GM19395 (cell line): ENCODE measurements at regions not wholly inside any gene's neighbourhood (a gene's known extent, or its start where the extent isn't known, plus 50 kb on each side); places are given as distances from the start of the nearest gene placed in this dataset.
"Not testable (repeated sequence)": the region's sequence is repeated elsewhere in the genome, so short reads cannot be mapped to it uniquely, and the experiment has no call there.

Source experiments
- ATAC-seq: cut with Tn5 transposase; IDR thresholded peaks from one replicate; pipeline ENCODE4 v1.9.1; 2021; ENCODE audit warnings: mild to moderate bottlenecking, moderate library complexity; ENCODE audit not compliant: unreplicated experiment

GRCh38 chr2:89947208-89947815 lies 1255.8 kb downstream of the RPIA start:
- ATAC-seq = not testable (repeated sequence)

GRCh38 chr2:89948102-89948501 lies 1256.6 kb downstream of the RPIA start:
- peak; percentile 58 for ATAC-seq

DNA sequence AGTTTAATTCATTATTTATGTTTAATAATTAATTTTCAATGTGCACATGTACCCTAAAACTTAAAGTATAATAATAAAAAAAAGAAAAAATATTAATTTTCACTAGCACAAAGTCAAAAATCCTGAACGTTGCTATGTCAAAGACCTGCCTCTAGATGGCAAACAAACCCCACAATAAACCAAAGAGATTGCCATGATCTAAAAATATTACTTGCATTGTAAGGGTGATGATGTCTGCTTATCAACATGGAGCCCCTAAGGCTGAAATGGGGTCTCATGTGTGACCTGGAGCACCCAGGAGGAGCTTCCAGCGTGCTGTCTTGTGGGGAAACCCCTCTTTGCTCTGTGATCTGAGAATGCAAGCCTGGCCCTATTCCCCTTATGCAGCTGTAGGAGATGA lies 1259.3 kb downstream of the RPIA start:
- not testable (repeated sequence) for ATAC-seq

DNA sequence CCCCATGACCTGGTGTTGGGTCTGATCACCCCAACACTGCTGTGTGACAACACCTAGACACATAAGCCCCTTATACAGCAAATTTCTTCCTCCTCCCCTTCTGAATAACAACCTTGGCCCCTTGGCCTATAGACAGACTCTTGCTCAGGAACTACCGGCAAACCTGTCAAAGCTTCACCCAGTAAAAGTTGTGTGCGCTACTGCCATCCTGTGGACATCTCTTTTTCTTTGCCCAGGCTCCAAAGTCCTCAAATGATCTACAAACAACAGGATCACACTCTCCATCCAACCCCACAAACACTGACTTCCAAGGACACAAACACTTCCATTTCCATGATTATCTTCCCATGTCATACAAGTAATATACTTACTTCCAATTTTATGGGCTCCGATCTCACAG lies 1265.8 kb downstream of the RPIA start:
- ATAC-seq = peak; percentile 65

- not testable (repeated sequence) for ATAC-seq
Observed at GRCh38 chr2:89959729-89960378, 1268.4 kb downstream of the RPIA start.

DNA sequence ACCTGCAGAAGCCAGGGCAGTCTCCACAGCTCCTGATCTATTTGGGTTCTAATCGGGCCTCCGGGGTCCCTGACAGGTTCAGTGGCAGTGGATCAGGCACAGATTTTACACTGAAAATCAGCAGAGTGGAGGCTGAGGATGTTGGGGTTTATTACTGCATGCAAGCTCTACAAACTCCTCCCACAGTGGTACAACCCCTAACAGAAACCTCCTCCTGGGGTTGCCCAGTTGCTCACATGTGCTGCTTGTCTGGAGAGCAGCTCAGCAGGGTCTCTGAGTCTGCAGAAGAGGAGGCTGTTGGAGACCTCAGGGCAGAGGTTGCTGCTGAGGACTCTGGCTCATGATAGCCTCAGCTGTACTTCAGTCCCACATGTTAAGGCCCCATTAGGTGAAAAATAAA lies 1269.1 kb downstream of the RPIA start:
- ATAC-seq = not testable (repeated sequence)

GRCh38 chr2:89968567-89968966 lies 1277.1 kb downstream of the RPIA start:
- peak; percentile 89 for ATAC-seq

DNA sequence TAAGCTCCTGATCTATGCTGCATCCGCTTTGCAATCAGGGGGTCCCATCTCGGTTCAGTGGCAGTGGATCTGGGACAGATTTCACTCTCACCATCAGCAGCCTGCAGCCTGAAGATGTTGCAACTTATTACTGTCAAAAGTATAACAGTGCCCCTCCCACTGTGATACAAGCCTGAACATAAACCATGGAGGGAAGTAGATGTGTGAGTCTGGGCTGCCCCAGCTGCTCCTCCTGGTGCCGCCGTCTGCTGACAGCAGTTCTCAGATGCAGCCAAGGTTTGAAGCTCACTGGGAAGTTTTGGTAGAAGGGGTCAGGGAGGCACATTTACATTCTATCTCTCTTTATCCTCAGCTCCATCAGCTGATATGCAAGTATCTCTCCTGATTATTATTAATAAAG lies 1277.7 kb downstream of the RPIA start:
- ATAC-seq = not testable (repeated sequence)

- not testable (repeated sequence) for ATAC-seq
Observed at GRCh38 chr2:89973849-89974248, 1282.4 kb downstream of the RPIA start.

DNA sequence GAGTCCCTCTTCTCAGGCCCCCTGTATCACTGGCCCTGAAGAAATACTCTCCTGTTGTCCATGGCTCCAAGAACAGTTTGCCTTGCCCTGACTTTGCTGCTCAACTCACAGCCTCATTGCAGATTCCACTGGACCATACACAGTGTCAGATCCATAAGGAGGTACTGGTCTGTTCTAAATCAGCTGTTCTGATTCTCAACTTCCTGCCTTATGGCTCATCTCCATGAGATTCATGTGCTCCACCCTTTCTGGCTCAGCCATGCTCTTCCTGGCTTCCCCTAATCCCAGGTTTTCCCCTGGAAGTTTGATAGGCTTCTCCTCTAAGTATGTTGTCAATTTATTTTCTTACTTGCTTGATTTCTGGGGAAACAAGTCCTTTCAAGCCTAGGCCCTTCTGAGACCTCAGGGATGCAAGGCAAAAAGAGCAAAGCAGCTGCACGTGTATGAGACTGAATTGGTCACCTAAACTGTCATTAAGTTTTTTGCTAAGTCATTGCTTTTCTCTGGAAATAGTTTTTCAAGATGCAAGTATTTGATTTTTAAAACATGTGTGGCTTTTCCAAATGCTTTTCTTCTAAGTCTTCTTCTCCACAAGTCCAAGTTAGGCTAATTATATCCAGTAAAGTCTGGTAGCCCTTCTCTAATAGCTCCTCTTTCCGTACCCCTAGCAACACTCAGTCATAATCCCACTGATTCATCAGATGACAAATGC lies 1288.5 kb downstream of the RPIA start:
- ATAC-seq = not testable (repeated sequence)

DNA sequence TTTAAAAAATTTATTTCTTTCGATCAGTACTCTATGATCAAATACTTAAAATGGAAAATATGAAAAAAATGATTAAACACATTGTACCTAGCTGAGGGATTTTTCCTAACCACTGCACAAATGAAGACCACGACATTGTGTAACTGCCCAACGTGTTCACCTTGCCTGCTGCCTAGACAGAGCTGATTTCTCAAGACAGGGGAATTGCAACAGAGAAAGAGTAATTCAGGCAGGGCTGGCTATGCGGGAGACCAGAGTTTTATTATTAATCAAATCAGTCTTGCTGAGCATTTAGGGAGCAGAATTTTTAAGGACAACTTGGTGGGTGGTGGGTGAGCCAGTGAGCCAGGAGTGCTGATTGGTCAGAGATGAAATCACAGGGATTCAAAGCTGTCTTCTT lies 1290.8 kb downstream of the RPIA start:
- ATAC-seq = not testable (repeated sequence)

- not testable (repeated sequence) for ATAC-seq
Observed at GRCh38 chr2:89985650-89986049, 1294.2 kb downstream of the RPIA start.

DNA sequence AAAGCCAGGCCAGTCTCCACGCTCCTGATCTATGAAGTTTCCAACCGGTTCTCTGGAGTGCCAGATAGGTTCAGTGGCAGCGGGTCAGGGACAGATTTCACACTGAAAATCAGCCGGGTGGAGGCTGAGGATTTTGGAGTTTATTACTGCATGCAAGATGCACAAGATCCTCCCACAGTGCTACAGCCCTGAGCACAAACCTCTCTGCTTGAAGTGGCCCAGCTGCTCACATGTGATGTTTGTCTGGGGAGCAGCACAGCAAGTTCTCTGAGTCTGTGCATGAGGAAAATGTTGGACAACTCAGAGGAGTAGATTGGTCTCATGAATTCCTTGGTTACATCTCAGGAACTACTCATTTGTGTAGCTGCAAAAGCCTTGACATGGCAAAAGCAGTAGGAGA lies 1295.1 kb downstream of the RPIA start:
- ATAC-seq = not testable (repeated sequence)

DNA sequence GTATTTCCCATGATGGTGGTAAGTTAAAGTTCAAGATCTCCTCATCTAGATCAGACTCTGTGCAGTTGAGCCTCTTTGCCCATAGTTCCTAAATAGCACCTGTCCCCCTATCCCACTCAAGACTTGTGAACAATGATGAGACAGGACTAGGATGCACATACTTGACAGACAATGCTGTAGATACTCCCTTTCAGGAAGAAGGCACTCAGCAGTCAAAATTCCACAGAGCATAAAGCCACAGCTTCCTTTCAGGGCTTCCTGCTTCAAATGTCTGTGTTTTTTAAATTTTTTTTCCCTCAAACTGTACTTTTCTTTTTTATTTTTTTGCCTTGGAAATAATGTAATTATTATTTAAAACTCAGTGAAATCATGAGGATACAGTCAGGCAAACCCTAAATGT lies 1305.3 kb downstream of the RPIA start:
- ATAC-seq = not testable (repeated sequence)

GRCh38 chr2:90004553-90004952 lies 1313.1 kb downstream of the RPIA start:
- not testable (repeated sequence) for ATAC-seq

DNA sequence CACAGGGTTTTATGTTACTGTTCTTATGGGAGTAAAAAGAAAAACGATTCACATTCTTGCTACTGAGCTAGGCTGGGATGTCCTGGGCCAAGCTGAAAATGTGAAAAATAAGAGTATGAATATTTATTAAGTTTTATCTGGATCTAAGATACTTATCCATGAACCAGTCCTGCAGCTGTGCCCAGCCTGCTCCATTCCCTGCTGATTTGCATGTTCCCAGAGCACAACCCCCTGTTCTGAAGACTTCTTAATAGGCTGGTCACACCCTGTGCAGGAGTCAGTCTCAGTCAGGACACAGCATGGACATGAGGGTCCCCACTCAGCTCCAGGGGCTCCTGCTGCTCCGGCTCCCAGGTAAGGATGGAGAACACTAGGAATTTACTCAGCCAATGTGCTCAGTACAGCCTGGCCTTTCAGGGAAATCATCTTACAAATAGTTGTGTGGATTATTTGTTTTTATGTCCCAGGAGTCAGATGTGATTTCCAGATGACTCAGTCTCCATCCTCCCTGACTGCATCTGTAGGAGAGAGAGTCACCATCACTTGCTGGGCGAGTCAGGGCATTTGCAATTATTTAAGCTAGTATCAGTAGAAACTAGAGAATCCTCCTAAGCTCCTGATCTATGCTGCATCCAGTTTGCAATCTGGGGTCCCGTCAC lies 1319.1 kb downstream of the RPIA start:
- not testable (repeated sequence) for ATAC-seq

GRCh38 chr2:90011101-90011443 lies 1319.6 kb downstream of the RPIA start:
- not testable (repeated sequence) for ATAC-seq

- ATAC-seq = not testable (repeated sequence)
Observed at GRCh38 chr2:90019908-90020307, 1328.4 kb downstream of the RPIA start.

- ATAC-seq = not testable (repeated sequence)
Observed at GRCh38 chr2:90021234-90021633, 1329.8 kb downstream of the RPIA start.

DNA sequence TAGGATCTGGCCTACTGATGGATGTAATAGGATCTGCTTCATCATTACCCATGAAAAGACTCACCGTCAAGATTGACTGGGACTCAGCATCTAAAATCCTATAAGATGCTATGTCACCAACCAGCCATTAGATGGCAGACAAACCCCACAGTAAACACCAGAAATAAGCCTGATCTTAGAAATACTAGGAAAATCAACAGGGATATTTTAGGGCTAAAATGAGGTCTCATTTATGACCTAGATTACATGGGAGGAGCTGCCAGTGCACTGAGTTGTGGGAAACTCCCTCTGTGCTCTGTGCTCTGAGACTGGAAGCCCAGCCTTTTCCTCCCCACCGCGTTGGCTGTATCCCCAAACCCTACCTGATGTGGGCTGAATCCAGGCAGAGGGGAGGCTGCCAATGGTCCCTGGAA lies 1335.8 kb downstream of the RPIA start:
- peak; percentile 60 for ATAC-seq

DNA sequence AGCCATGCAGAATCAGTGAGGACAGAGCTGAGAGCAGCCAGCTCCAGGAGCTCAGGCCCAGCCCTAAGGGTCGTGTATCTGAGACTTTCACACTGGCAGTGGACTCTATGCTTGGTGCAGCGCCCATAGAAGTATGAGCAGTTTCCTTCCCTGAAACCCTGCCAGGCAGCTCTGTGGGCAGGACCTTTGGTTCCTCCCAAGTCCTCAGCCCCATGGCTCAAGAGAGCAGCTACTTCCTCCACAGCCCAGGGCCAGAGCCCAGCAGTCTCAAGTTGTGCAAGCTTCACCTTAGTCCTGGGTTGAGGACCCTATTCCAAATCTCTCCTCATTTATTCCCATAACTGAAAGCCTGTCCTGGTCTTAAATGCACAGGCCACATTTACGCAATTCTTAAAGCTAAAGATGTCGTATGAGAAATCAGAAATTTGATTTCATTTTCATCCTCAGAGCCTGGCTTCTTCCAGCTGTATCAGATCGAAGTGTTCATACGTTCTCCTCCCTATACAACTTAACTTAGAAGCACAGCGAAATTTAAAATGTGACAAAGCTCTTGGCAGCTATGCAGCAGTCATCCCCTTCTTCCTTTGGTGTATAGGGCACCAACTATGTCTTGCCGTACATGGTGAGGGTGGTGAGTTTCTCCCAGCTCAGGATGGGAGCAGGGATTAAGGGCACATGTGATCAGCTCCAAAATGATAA lies 1337.1 kb downstream of the RPIA start:
- not testable (repeated sequence) for ATAC-seq
